ENCODE measurements at regions not wholly inside any gene's neighbourhood (a gene's known extent, or its start where the extent isn't known, plus 50 kb on each side); places are given as distances from the start of the nearest gene placed in this dataset.
A peak's percentile ranks its signal among the peaks of the same experiment; 100 is the strongest.

GRCh38 chr6:90435207-90435899 is 138.7 kb upstream of the BACH2 start:
- DNase-seq (ENCODE audit: low read depth), result no peak

- DNase-seq (ENCODE audit: low read depth), result no peak
Observed at GRCh38 chr6:90434094-90434493, 137.5 kb upstream of the BACH2 start.

- no peak for DNase-seq (ENCODE audit: low read depth)
Observed at GRCh38 chr6:90432937-90433336, 136.3 kb upstream of the BACH2 start.

- DNase-seq (ENCODE audit: low read depth), result no peak
Observed at GRCh38 chr6:90432041-90432775, 135.6 kb upstream of the BACH2 start.

GRCh38 chr6:90431576-90431975 is 134.9 kb upstream of the BACH2 start:
- no peak for DNase-seq (ENCODE audit: low read depth)

GRCh38 chr6:90429713-90430112 is 133.1 kb upstream of the BACH2 start:
- no peak for DNase-seq (ENCODE audit: low read depth)

- DNase-seq (ENCODE audit: low read depth), result no peak
Observed at GRCh38 chr6:90428514-90428913, 131.9 kb upstream of the BACH2 start.

GRCh38 chr6:90425161-90425641 is 128.6 kb upstream of the BACH2 start:
- no peak for DNase-seq (ENCODE audit: low read depth)

- DNase-seq (ENCODE audit: low read depth), result no peak
Observed at GRCh38 chr6:90424580-90424979, 127.9 kb upstream of the BACH2 start.

- no peak for DNase-seq (ENCODE audit: low read depth)
Observed at GRCh38 chr6:90421666-90422065, 125.0 kb upstream of the BACH2 start.

- DNase-seq (ENCODE audit: low read depth), result no peak
Observed at GRCh38 chr6:90420500-90420899, 123.9 kb upstream of the BACH2 start.

- no peak for DNase-seq (ENCODE audit: low read depth)
Observed at GRCh38 chr6:90417385-90417784, 120.7 kb upstream of the BACH2 start.

GRCh38 chr6:90416322-90416721 is 119.7 kb upstream of the BACH2 start:
- no peak for DNase-seq (ENCODE audit: low read depth)

- no peak for DNase-seq (ENCODE audit: low read depth)
Observed at GRCh38 chr6:90415178-90415577, 118.5 kb upstream of the BACH2 start.

- DNase-seq (ENCODE audit: low read depth), result no peak
Observed at GRCh38 chr6:90414352-90414751, 117.7 kb upstream of the BACH2 start.

GRCh38 chr6:90413867-90414266 is 117.2 kb upstream of the BACH2 start:
- DNase-seq (ENCODE audit: low read depth), result no peak

GRCh38 chr6:90413396-90413795 is 116.8 kb upstream of the BACH2 start:
- DNase-seq (ENCODE audit: low read depth), result no peak

- no peak for DNase-seq (ENCODE audit: low read depth)
Observed at GRCh38 chr6:90412538-90413369, 116.1 kb upstream of the BACH2 start.

- peak; percentile 53 for DNase-seq (ENCODE audit: low read depth)
Observed at GRCh38 chr6:90411292-90411781, 114.7 kb upstream of the BACH2 start.

- DNase-seq (ENCODE audit: low read depth), result no peak
Observed at GRCh38 chr6:90409700-90410099, 113.1 kb upstream of the BACH2 start.

GRCh38 chr6:90406957-90407356 is 110.3 kb upstream of the BACH2 start:
- DNase-seq (ENCODE audit: low read depth), result peak; percentile 48

GRCh38 chr6:90406142-90406794 is 109.6 kb upstream of the BACH2 start:
- DNase-seq (ENCODE audit: low read depth), result peak; percentile 80

Data from ELR (cell line).